Loucy (cell line): ENCODE measurements at regions not wholly inside any gene's neighbourhood (a gene's known extent, or its start where the extent isn't known, plus 50 kb on each side); places are given as distances from the start of the nearest gene placed in this dataset.

Source experiments
- H2AFZ ChIP-seq: fragments of 200-600 bp; sonication (generic); 2 replicates; pipeline ENCODE4 v1.6.0; 2016; ENCODE audit warnings: antibody characterized with exemption, mild to moderate bottlenecking, low read length, moderate library complexity
- H3F3A ChIP-seq: fragments of 200-600 bp; 2 replicates; pipeline ENCODE4 v1.6.0; 2016; ENCODE audit warnings: antibody characterized with exemption, low read depth, mild to moderate bottlenecking
- H3K27me3 ChIP-seq: fragments of 200-600 bp; sonication (generic); 2 replicates; pipeline ENCODE4 v1.6.1; 2014; ENCODE audit warnings: low read length, mild to moderate bottlenecking; ENCODE audit not compliant: insufficient read depth, poor library complexity, severe bottlenecking
- H3K36me3 ChIP-seq: fragments of 200-600 bp; sonication (generic); 2 replicates; pipeline ENCODE4 v1.6.1; 2016; ENCODE audit warnings: low read length; ENCODE audit not compliant: insufficient read depth
- H3K4me1 ChIP-seq: fragments of 200-600 bp; sonication (generic); 2 replicates; pipeline ENCODE4 v1.5.1; 2014; ENCODE audit warnings: low read length, mild to moderate bottlenecking; ENCODE audit not compliant: insufficient read depth, poor library complexity, severe bottlenecking
- H3K4me2 ChIP-seq: fragments of 200-600 bp; sonication (generic); 2 replicates; pipeline ENCODE4 v1.6.0; 2014; ENCODE audit warnings: antibody characterized with exemption, low read length, low read depth, mild to moderate bottlenecking; ENCODE audit not compliant: poor library complexity, severe bottlenecking
- H3K4me3 ChIP-seq: fragments of 200-600 bp; sonication (generic); 2 replicates; pipeline ENCODE4 v1.5.1; 2014; ENCODE audit warnings: low read length, mild to moderate bottlenecking, mixed read lengths; ENCODE audit not compliant: poor library complexity, severe bottlenecking
- H3K79me2 ChIP-seq: fragments of 200-600 bp; sonication (generic); 2 replicates; pipeline ENCODE4 v1.6.1; 2014; ENCODE audit warnings: low read length; ENCODE audit not compliant: insufficient read depth
- H3K9ac ChIP-seq: fragments of 200-600 bp; sonication (generic); 2 replicates; pipeline ENCODE4 v1.6.0; 2014; ENCODE audit warnings: mild to moderate bottlenecking, low read depth, low read length, moderate library complexity; ENCODE audit not compliant: poor library complexity, severe bottlenecking
- H3K9me2 ChIP-seq: fragments of 200-600 bp; sonication (generic); replicated peaks from 2 replicates; pipeline ENCODE4 v1.6.1; 2016; ENCODE audit warnings: low read depth, low read length, mixed read lengths
- H3K9me3 ChIP-seq: fragments of 200-600 bp; sonication (generic); 2 replicates; pipeline ENCODE4 v1.6.1; 2014; ENCODE audit warnings: mild to moderate bottlenecking, antibody characterized with exemption, low read length, low read depth; ENCODE audit not compliant: insufficient read depth
- H4K20me1 ChIP-seq: fragments of 200-600 bp; sonication (generic); 2 replicates; pipeline ENCODE4 v1.6.0; 2014; ENCODE audit warnings: antibody characterized with exemption, low read length, mild to moderate bottlenecking; ENCODE audit not compliant: insufficient read depth, poor library complexity, severe bottlenecking
- CTCF ChIP-seq: fragments of 200-600 bp; sonication (generic); conservative IDR thresholded peaks from 2 replicates; pipeline ENCODE4 v1.5.1; 2014; ENCODE audit warnings: mild to moderate bottlenecking, antibody characterized with exemption, low read length
- EZH2phosphoT487 ChIP-seq: fragments of 200-600 bp; IDR thresholded peaks from 2 replicates; pipeline ENCODE4 v1.6.1; 2018; ENCODE audit warnings: antibody characterized with exemption, mild to moderate bottlenecking, moderate library complexity, borderline replicate concordance

- no peaks in the 10 kb centered on the region for H3K4me1 ChIP-seq
- H4K20me1 ChIP-seq: no peaks in the 10 kb centered on the region
- H3K27me3 ChIP-seq: no peaks in the 10 kb centered on the region
- H3K79me2 ChIP-seq: no peaks in the 10 kb centered on the region
- H3K9me3 ChIP-seq: no peaks in the 10 kb centered on the region
- no peak for TF ChIP-seq CTCF
- TF ChIP-seq EZH2phosphoT487: no peak
- H3F3A ChIP-seq: no peaks in the 10 kb centered on the region
- no peak overlapping the region for H3K9ac ChIP-seq
- no peak overlapping the region for H2AFZ ChIP-seq
- H3K4me3 ChIP-seq: no peak overlapping the region
- no peaks in the 10 kb centered on the region for H3K9me2 ChIP-seq
- no peak overlapping the region for H3K4me2 ChIP-seq
- no peaks in the 10 kb centered on the region for H3K36me3 ChIP-seq
These were observed 406.6 kb downstream of the FAM170A start for GRCh38 chr5:120035815-120036577.

- Histone ChIP-seq H3K4me3 (no peak overlapping the region), H4K20me1 (no peaks in the 10 kb centered on the region), H3K27me3 (no peaks in the 10 kb centered on the region), H3K4me1 (no peaks in the 10 kb centered on the region), H3K9me2 (no peaks in the 10 kb centered on the region), H3K79me2 (no peaks in the 10 kb centered on the region), H2AFZ (no peak overlapping the region), H3K4me2 (no peak overlapping the region), H3K9me3 (no peaks in the 10 kb centered on the region), H3K9ac (no peak overlapping the region), H3K36me3 (no peaks in the 10 kb centered on the region), H3F3A (no peaks in the 10 kb centered on the region)
- TF ChIP-seq CTCF (no peak), EZH2phosphoT487 (no peak)
These were observed 408.1 kb downstream of the FAM170A start for GRCh38 chr5:120037451-120037850.

GRCh38 chr5:120039111-120039510 is 409.8 kb downstream of the FAM170A start:
- Histone ChIP-seq H3F3A (no peaks in the 10 kb centered on the region), H3K79me2 (no peaks in the 10 kb centered on the region), H4K20me1 (no peaks in the 10 kb centered on the region), H2AFZ (no peak overlapping the region), H3K36me3 (no peaks in the 10 kb centered on the region), H3K4me3 (no peak overlapping the region), H3K4me2 (no peak overlapping the region), H3K9me2 (no peaks in the 10 kb centered on the region), H3K27me3 (no peaks in the 10 kb centered on the region), H3K9me3 (no peaks in the 10 kb centered on the region), H3K9ac (no peak overlapping the region), H3K4me1 (no peaks in the 10 kb centered on the region)
- TF ChIP-seq EZH2phosphoT487: no peak
- no peak for TF ChIP-seq CTCF
